ENCODE measurements at regions not wholly inside any gene's neighbourhood (a gene's known extent, or its start where the extent isn't known, plus 50 kb on each side); places are given as distances from the start of the nearest gene placed in this dataset.
"Not testable (repeated sequence)": the region's sequence is repeated elsewhere in the genome, so short reads cannot be mapped to it uniquely, and the experiment has no call there.

- no peak overlapping the region for H3K4me3 ChIP-seq (ENCODE audit: low read depth, low read length)
- no peak for TF ChIP-seq CTCF (IDR thresholded peaks at IDR 0.05; ENCODE audit: low read depth, low read length)
- no peak for DNase-seq (ENCODE audit: low read depth, low spot score)
- in situ Hi-C loops (cut with HindIII; ENCODE audit: low sequenced_read_pairs) = no loop called here
Observed at GRCh38 chr9:82131072-82131471, 142.5 kb downstream of the SPATA31D1 start.

- no peak overlapping the region for H3K4me3 ChIP-seq (ENCODE audit: low read depth, low read length)
- no peak for TF ChIP-seq CTCF (IDR thresholded peaks at IDR 0.05; ENCODE audit: low read depth, low read length)
- in situ Hi-C loops (cut with HindIII; ENCODE audit: low sequenced_read_pairs) = no loop called here
- DNase-seq (ENCODE audit: low read depth, low spot score) = no peak
Observed at GRCh38 chr9:82132024-82132423, 143.5 kb downstream of the SPATA31D1 start.

GRCh38 chr9:82134010-82134409 lies 145.4 kb downstream of the SPATA31D1 start:
- DNase-seq (ENCODE audit: low read depth, low spot score) = no peak
- no peak for TF ChIP-seq CTCF (IDR thresholded peaks at IDR 0.05; ENCODE audit: low read depth, low read length)
- H3K4me3 ChIP-seq (ENCODE audit: low read depth, low read length) = no peak overlapping the region
- in situ Hi-C loops (cut with HindIII; ENCODE audit: low sequenced_read_pairs) = no loop called here

GRCh38 chr9:82135106-82135505 lies 146.5 kb downstream of the SPATA31D1 start:
- in situ Hi-C loops (cut with HindIII; ENCODE audit: low sequenced_read_pairs) = no loop called here
- no peak for DNase-seq (ENCODE audit: low read depth, low spot score)
- no peak overlapping the region for H3K4me3 ChIP-seq (ENCODE audit: low read depth, low read length)
- no peak for TF ChIP-seq CTCF (IDR thresholded peaks at IDR 0.05; ENCODE audit: low read depth, low read length)

GRCh38 chr9:82138081-82138480 lies 149.5 kb downstream of the SPATA31D1 start:
- H3K4me3 ChIP-seq (ENCODE audit: low read depth, low read length); in situ Hi-C loops (cut with HindIII; ENCODE audit: low sequenced_read_pairs); DNase-seq (ENCODE audit: low read depth, low spot score): not testable (repeated sequence)

GRCh38 chr9:82140471-82140870 lies 151.9 kb downstream of the SPATA31D1 start:
- TF ChIP-seq CTCF (IDR thresholded peaks at IDR 0.05; ENCODE audit: low read depth, low read length) = no peak
- DNase-seq (ENCODE audit: low read depth, low spot score) = no peak
- in situ Hi-C loops (cut with HindIII; ENCODE audit: low sequenced_read_pairs) = no loop called here
- no peak overlapping the region for H3K4me3 ChIP-seq (ENCODE audit: low read depth, low read length)

- TF ChIP-seq CTCF (IDR thresholded peaks at IDR 0.05; ENCODE audit: low read depth, low read length) = no peak
- H3K4me3 ChIP-seq (ENCODE audit: low read depth, low read length) = no peak overlapping the region
- DNase-seq (ENCODE audit: low read depth, low spot score) = no peak
- in situ Hi-C loops (cut with HindIII; ENCODE audit: low sequenced_read_pairs) = no loop called here
Observed at GRCh38 chr9:82144803-82145202, 156.2 kb downstream of the SPATA31D1 start.

Data from astrocyte of the spinal cord (primary cell).